ENCODE measurements at regions not wholly inside any gene's neighbourhood (a gene's known extent, or its start where the extent isn't known, plus 50 kb on each side); places are given as distances from the start of the nearest gene placed in this dataset.

DNA sequence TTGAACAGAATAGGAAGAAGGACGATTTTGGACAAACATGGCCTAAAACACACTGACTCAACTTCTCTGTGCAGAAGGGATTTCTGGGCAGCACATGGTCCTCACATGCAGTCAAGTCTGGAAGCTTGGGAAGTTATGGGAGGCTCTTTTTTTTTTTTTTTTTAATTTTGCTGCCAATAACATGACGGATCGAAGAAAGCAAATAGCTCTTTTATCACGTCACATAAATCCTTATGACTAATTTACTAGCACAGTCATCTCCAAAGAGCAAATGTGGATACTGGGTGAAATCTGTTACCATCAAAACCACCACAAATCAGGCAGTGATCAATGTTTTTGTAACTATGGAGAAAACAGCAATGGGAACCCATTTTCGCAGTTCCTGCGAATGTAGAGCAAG, 193.3 kb upstream of the FAM9B start:
- TF ChIP-seq ZNF138 (tag by site-specific recombination; IDR thresholded peaks at IDR 0.05; ENCODE audit: borderline replicate concordance), result no peak
- TF ChIP-seq, protein P1, sequence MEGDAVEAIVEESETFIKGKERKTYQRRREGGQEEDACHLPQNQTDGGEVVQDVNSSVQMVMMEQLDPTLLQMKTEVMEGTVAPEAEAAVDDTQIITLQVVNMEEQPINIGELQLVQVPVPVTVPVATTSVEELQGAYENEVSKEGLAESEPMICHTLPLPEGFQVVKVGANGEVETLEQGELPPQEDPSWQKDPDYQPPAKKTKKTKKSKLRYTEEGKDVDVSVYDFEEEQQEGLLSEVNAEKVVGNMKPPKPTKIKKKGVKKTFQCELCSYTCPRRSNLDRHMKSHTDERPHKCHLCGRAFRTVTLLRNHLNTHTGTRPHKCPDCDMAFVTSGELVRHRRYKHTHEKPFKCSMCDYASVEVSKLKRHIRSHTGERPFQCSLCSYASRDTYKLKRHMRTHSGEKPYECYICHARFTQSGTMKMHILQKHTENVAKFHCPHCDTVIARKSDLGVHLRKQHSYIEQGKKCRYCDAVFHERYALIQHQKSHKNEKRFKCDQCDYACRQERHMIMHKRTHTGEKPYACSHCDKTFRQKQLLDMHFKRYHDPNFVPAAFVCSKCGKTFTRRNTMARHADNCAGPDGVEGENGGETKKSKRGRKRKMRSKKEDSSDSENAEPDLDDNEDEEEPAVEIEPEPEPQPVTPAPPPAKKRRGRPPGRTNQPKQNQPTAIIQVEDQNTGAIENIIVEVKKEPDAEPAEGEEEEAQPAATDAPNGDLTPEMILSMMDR (tag by site-specific recombination; IDR thresholded peaks at IDR 0.05), result no peak
- TF ChIP-seq, protein P2, sequence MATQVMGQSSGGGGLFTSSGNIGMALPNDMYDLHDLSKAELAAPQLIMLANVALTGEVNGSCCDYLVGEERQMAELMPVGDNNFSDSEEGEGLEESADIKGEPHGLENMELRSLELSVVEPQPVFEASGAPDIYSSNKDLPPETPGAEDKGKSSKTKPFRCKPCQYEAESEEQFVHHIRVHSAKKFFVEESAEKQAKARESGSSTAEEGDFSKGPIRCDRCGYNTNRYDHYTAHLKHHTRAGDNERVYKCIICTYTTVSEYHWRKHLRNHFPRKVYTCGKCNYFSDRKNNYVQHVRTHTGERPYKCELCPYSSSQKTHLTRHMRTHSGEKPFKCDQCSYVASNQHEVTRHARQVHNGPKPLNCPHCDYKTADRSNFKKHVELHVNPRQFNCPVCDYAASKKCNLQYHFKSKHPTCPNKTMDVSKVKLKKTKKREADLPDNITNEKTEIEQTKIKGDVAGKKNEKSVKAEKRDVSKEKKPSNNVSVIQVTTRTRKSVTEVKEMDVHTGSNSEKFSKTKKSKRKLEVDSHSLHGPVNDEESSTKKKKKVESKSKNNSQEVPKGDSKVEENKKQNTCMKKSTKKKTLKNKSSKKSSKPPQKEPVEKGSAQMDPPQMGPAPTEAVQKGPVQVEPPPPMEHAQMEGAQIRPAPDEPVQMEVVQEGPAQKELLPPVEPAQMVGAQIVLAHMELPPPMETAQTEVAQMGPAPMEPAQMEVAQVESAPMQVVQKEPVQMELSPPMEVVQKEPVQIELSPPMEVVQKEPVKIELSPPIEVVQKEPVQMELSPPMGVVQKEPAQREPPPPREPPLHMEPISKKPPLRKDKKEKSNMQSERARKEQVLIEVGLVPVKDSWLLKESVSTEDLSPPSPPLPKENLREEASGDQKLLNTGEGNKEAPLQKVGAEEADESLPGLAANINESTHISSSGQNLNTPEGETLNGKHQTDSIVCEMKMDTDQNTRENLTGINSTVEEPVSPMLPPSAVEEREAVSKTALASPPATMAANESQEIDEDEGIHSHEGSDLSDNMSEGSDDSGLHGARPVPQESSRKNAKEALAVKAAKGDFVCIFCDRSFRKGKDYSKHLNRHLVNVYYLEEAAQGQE (tag by site-specific recombination; IDR thresholded peaks at IDR 0.05), result no peak
- no peak for TF ChIP-seq BCL11A (tag by site-specific recombination; IDR thresholded peaks at IDR 0.05; ENCODE audit: low read depth)
- TF ChIP-seq, protein P3, sequence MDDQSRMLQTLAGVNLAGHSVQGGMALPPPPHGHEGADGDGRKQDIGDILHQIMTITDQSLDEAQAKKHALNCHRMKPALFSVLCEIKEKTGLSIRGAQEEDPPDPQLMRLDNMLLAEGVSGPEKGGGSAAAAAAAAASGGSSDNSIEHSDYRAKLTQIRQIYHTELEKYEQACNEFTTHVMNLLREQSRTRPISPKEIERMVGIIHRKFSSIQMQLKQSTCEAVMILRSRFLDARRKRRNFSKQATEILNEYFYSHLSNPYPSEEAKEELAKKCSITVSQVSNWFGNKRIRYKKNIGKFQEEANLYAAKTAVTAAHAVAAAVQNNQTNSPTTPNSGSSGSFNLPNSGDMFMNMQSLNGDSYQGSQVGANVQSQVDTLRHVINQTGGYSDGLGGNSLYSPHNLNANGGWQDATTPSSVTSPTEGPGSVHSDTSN (CRISPR knock-in tag; IDR thresholded peaks at IDR 0.05), result no peak
- no peak for TF ChIP-seq SP7 (tag by site-specific recombination; IDR thresholded peaks at IDR 0.05)
- no peak for TF ChIP-seq ZNF311 (tag by site-specific recombination; IDR thresholded peaks at IDR 0.05; ENCODE audit: borderline replicate concordance)
- no peak for TF ChIP-seq ZNF132 (tag by site-specific recombination; IDR thresholded peaks at IDR 0.05; ENCODE audit: borderline replicate concordance)
- TF ChIP-seq ZEB2 (tag by site-specific recombination; IDR thresholded peaks at IDR 0.05), result no peak
- TF ChIP-seq, protein P4, sequence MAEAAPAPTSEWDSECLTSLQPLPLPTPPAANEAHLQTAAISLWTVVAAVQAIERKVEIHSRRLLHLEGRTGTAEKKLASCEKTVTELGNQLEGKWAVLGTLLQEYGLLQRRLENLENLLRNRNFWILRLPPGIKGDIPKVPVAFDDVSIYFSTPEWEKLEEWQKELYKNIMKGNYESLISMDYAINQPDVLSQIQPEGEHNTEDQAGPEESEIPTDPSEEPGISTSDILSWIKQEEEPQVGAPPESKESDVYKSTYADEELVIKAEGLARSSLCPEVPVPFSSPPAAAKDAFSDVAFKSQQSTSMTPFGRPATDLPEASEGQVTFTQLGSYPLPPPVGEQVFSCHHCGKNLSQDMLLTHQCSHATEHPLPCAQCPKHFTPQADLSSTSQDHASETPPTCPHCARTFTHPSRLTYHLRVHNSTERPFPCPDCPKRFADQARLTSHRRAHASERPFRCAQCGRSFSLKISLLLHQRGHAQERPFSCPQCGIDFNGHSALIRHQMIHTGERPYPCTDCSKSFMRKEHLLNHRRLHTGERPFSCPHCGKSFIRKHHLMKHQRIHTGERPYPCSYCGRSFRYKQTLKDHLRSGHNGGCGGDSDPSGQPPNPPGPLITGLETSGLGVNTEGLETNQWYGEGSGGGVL (tag by site-specific recombination; IDR thresholded peaks at IDR 0.05), result no peak
